Endodermal cell (in vitro differentiated cells): ENCODE measurements at regions not wholly inside any gene's neighbourhood (a gene's known extent, or its start where the extent isn't known, plus 50 kb on each side); places are given as distances from the start of the nearest gene placed in this dataset.

Experiments used
- DNase-seq: peaks from one replicate; pipeline ENCODE4 v3.0.0-alpha.2; 2017
- H3K27ac ChIP-seq: 2 replicates; pipeline ENCODE4 v1.5.1; 2013; ENCODE audit warnings: mild to moderate bottlenecking, low read depth, low read length, moderate library complexity
- H3K27me3 ChIP-seq: 2 replicates; pipeline ENCODE4 v1.6.1; 2013; ENCODE audit warnings: mild to moderate bottlenecking, low read length, moderate library complexity; ENCODE audit not compliant: insufficient read depth, control insufficient read depth, poor library complexity, severe bottlenecking
- H3K36me3 ChIP-seq: 2 replicates; pipeline ENCODE4 v1.7.0; 2013; ENCODE audit warnings: mild to moderate bottlenecking, low read length, moderate library complexity; ENCODE audit not compliant: control insufficient read depth, insufficient read depth
- H3K4me1 ChIP-seq: one replicate; pipeline ENCODE4 v1.7.0; 2013; ENCODE audit warnings: low read length; ENCODE audit not compliant: control insufficient read depth, insufficient read depth
- H3K4me3 ChIP-seq: 2 replicates; pipeline ENCODE4 v1.5.1; 2013; ENCODE audit warnings: mild to moderate bottlenecking, low read length, moderate library complexity
- H3K9ac ChIP-seq: 2 replicates; pipeline ENCODE4 v1.6.1; 2013; ENCODE audit warnings: mild to moderate bottlenecking, low read length, moderate library complexity; ENCODE audit not compliant: poor library complexity, severe bottlenecking; ENCODE audit errors: extremely low read depth
- H3K9me3 ChIP-seq: 2 replicates; pipeline ENCODE4 v1.6.1; 2013; ENCODE audit warnings: mild to moderate bottlenecking, low read length, moderate library complexity; ENCODE audit not compliant: control insufficient read depth
- H3K27ac Mint-ChIP-seq: 2 replicates; pipeline ENCODE4 v1.8.0; 2020; ENCODE audit warnings: mixed read lengths
- H3K27me3 Mint-ChIP-seq: 2 replicates; pipeline ENCODE4 v1.8.0; 2021; ENCODE audit warnings: mild to moderate bottlenecking, mixed read lengths; ENCODE audit not compliant: insufficient read depth
- H3K36me3 Mint-ChIP-seq: 2 replicates; pipeline ENCODE4 v1.8.0; 2020; ENCODE audit warnings: low read depth, mixed read lengths
- H3K4me1 Mint-ChIP-seq: 2 replicates; pipeline ENCODE4 v1.8.0; 2020; ENCODE audit warnings: mixed read lengths
- H3K4me3 Mint-ChIP-seq: 2 replicates; pipeline ENCODE4 v1.8.0; 2020; ENCODE audit warnings: mild to moderate bottlenecking, moderate library complexity, mixed read lengths
- H3K9me3 Mint-ChIP-seq: 2 replicates; pipeline ENCODE4 v1.8.0; 2020; ENCODE audit warnings: mild to moderate bottlenecking, mixed read lengths
- CTCF ChIP-seq: fragments of 200-600 bp; sonication (generic); conservative IDR thresholded peaks from 2 replicates; pipeline ENCODE4 v1.5.0; 2021; ENCODE audit warnings: antibody characterized with exemption, mild to moderate bottlenecking
- WGBS, 2 experiments: methylation state at CpG; one replicate each; pipeline versions ENCODE4 v1.1.5 to v1.1.7; 2013; ENCODE audit warnings: missing lambda C conversion rate in 2 of 2, mixed read lengths in 1 of 2; ENCODE audit not compliant: insufficient coverage in 1 of 2, insufficient read length in 1 of 2; 5-methylcytosine and 5-hydroxymethylcytosine counted together

- Histone ChIP-seq H3K9me3 (no peaks in the 10 kb centered on the region), H3K36me3 (no peaks in the 10 kb centered on the region), H3K27me3 (no peaks in the 10 kb centered on the region), H3K9ac (no peak overlapping the region), H3K4me1 (no peaks in the 10 kb centered on the region), H3K27ac (no peak overlapping the region), H3K4me3 (no peak overlapping the region)
- Mint-ChIP-seq H3K36me3 (no peaks in the 10 kb centered on the region), H3K4me1 (no peaks in the 10 kb centered on the region), H3K9me3 (peaks cover 5% of the 10 kb centered on the region), H3K27ac (no peak overlapping the region), H3K4me3 (no peak overlapping the region), H3K27me3 (no peaks in the 10 kb centered on the region)
- no peak for DNase-seq
- TF ChIP-seq CTCF = no peak
- 88% methylated on average over 2 of the region's 3 CpGs; no CpG with 5 or more reads in 1 of the 2 experiments for WGBS, 2 experiments
Observed at GRCh38 chr1:164137273-164137925, 421.6 kb upstream of the PBX1 start.

- no peaks in the 10 kb centered on the region for H3K36me3 Mint-ChIP-seq
- DNase-seq = no peak
- WGBS, 2 experiments = 89 to 93% methylated on average over 5 to 8 of the region's 8 CpGs
- Histone ChIP-seq H3K9ac (no peak overlapping the region), H3K27me3 (no peaks in the 10 kb centered on the region), H3K4me1 (no peaks in the 10 kb centered on the region), H3K36me3 (no peaks in the 10 kb centered on the region), H3K9me3 (no peaks in the 10 kb centered on the region), H3K27ac (no peak overlapping the region), H3K4me3 (no peak overlapping the region)
- H3K27me3 Mint-ChIP-seq = no peaks in the 10 kb centered on the region
- TF ChIP-seq CTCF = no peak
- no peaks in the 10 kb centered on the region for H3K9me3 Mint-ChIP-seq
- no peaks in the 10 kb centered on the region for H3K4me1 Mint-ChIP-seq
- H3K27ac Mint-ChIP-seq = no peak overlapping the region
- H3K4me3 Mint-ChIP-seq = no peak overlapping the region
Observed at GRCh38 chr1:164141797-164142196, 417.2 kb upstream of the PBX1 start.

GRCh38 chr1:164154622-164155021 lies 404.4 kb upstream of the PBX1 start:
- no peaks in the 10 kb centered on the region for H3K27me3 Mint-ChIP-seq
- no peaks in the 10 kb centered on the region for H3K4me1 ChIP-seq
- no peaks in the 10 kb centered on the region for H3K36me3 ChIP-seq
- peaks cover 6% of the 10 kb centered on the region for H3K9me3 ChIP-seq
- H3K9ac ChIP-seq = no peak overlapping the region
- no peak overlapping the region for H3K27ac ChIP-seq
- WGBS, 2 experiments = 83% methylated on average over 1 of the region's 1 CpG; no CpG with 5 or more reads in 1 of the 2 experiments
- peaks cover 2% of the 10 kb centered on the region for H3K9me3 Mint-ChIP-seq
- no peaks in the 10 kb centered on the region for H3K36me3 Mint-ChIP-seq
- peaks cover 8% of the 10 kb centered on the region for H3K4me1 Mint-ChIP-seq
- TF ChIP-seq CTCF = no peak
- DNase-seq = no peak
- H3K4me3 ChIP-seq = no peak overlapping the region
- no peaks in the 10 kb centered on the region for H3K27me3 ChIP-seq
- no peak overlapping the region for H3K4me3 Mint-ChIP-seq
- no peak overlapping the region for H3K27ac Mint-ChIP-seq
